HG02870 (cell line): ENCODE measurements at regions not wholly inside any gene's neighbourhood (a gene's known extent, or its start where the extent isn't known, plus 50 kb on each side); places are given as distances from the start of the nearest gene placed in this dataset.
"Not testable (repeated sequence)": the region's sequence is repeated elsewhere in the genome, so short reads cannot be mapped to it uniquely, and the experiment has no call there.

ENCODE experiments used
- ATAC-seq: cut with Tn5 transposase; IDR thresholded peaks from one replicate; pipeline ENCODE4 v1.9.1; 2021; ENCODE audit warnings: mild to moderate bottlenecking, moderate library complexity; ENCODE audit not compliant: unreplicated experiment

GRCh38 chr4:97134456-97134855, 1008.8 kb downstream of the STPG2 start:
- ATAC-seq = no peak

GRCh38 chr4:97139791-97140190, 1003.5 kb downstream of the STPG2 start:
- ATAC-seq = no peak

DNA sequence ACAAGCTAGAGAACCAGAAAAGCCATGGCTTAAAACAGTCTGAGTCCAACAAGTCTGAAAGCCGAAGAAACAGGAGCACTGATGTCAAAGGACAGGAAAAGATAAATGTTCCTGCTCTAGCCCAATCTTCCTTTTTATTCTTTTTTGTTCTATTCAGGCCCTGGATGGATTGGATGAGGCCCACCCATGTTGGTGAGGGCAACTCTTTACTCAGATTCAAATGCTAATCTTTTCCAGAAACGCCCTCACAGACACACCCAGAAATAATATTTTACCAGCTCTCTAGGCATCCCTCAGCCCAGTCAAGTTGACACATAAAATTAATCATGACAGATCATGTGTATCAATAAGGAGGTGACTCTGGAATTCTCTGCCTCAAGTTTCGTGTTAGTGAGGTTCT, 1002.7 kb downstream of the STPG2 start:
- ATAC-seq = no peak

GRCh38 chr4:97141332-97141731, 1001.9 kb downstream of the STPG2 start:
- not testable (repeated sequence) for ATAC-seq

GRCh38 chr4:97142410-97142809, 1000.9 kb downstream of the STPG2 start:
- ATAC-seq = no peak

DNA sequence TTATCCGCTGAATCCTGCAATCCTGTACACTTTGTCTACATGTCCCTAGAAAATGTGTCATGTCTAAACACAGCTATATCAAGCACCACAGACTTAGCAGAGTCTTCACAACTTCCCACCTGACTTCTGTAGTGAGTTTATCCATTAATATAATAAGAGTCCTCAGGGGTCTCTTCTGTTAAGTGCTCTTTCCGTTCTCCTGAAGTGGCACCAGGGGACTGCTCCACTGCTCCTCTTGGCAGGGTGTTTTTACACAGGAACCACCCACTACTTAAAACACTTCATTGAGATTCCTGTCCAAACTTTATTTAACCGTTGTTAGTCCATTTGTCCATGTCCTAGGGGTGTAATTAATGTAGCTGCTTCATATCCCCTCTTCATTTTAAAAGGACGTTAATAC, 1000.4 kb downstream of the STPG2 start:
- no peak for ATAC-seq

- no peak for ATAC-seq
Observed at GRCh38 chr4:97144199-97144598, 999.1 kb downstream of the STPG2 start.

DNA sequence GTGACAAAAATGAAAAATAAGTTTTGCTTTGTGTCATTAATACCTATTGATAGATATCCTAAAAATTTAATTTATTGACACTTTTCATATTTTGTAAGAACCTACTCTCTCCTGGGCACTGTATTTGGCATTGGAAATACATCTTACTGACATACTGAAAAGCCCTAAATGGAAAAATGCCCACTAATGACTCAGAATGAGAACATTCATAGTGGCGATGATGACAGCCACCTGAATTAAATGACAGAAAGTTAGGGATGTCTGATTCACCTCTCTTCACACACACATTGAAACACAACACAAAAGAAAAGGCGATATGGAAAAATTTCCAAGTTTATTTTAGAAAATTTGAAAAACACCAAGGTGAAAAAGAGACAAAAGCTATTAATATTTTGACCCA, 992.3 kb downstream of the STPG2 start:
- no peak for ATAC-seq

- no peak for ATAC-seq
Observed at GRCh38 chr4:97152149-97152548, 991.1 kb downstream of the STPG2 start.

DNA sequence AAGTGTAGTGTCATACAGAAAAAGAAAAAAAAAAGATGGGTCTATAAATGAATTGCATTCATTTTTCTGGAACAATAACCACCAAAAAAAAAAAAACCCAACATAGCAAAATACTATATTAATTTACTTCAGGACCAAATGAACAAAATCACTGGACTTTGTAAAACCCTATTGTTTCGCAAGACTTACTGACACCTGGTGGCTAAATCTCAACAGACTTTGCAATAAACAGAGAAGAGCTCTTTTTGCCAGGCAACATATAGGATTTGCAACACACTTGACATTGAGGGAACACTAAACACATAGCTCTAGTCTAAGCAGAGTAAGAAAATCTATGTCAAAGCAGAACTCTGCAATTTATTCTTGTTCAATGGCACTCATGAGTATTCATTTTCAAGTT, 990.2 kb downstream of the STPG2 start:
- no peak for ATAC-seq

DNA sequence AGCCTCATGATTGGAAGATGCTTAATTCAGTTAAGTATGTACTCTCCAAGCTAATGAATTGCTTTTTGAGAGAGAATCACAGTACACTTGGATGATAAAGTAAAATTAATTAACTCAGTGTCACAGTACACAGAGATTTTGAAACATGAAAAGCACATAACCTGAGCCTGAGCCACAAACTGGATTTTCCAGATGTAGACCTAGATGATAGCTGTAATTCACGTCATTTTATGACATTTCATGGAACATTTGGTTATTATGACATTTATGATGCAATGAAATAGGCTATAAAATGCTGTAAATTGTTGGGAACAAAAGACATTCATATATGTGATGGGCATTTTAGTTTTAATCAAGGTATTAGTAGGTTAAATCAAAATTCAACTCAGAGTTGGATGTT, 983.7 kb downstream of the STPG2 start:
- no peak for ATAC-seq

DNA sequence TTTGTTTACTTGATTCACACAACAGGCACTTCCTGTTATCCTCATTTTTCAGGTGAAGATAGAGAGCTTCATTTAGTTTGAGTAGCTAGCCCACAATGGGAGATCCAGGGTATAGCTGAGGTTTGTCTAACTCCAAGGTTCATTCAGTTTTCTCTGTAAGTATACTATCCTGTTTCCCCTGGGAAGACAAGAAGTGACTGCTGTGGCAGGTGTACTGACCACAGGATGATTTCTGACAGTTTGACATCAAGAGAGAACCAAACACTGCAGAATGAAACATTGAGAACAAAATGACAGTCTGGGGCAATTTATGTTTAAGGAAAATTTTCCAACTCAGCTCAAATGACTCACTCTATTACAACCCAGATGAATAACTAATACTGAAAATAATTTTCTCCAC, 958.0 kb downstream of the STPG2 start:
- ATAC-seq = no peak

- no peak for ATAC-seq
Observed at GRCh38 chr4:97197106-97197505, 946.2 kb downstream of the STPG2 start.

DNA sequence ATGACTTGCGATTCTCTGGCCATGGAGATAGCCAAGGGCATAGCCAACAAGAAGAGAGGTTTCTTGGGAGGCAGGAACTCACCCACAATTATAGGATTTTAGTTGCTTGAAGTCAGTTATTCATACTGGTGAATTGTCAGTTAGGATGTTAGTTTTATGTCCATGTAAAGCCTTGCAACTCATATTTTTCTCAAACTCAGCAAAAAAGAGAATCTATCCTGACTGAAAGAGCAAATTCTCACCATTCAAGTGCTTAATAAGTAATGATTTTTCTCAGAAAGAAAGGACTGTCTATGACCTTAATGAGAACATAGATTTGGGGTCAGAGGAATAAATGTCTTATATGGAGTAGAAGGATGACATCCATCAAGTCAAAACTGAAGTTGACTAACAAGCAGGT, 934.5 kb downstream of the STPG2 start:
- no peak for ATAC-seq

- ATAC-seq = no peak
Observed at GRCh38 chr4:97215409-97215941, 927.8 kb downstream of the STPG2 start.

DNA sequence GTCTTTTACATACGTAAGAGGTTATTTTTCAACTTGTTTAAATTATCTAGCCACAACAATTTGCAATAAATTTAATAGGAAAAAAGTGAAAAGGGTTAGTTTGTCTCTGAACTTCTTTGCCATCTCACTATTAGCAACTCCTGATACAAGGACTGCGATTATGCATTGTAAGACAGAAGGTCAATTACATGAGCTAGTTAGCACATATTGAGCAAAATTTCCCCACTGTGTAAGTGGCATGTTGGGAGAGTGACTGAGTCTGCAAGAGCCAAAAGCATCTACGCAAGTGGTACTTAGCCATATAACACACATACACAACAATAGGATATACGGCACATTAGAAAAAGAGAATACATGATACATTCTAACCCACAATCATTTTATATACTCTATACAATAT, 927.2 kb downstream of the STPG2 start:
- ATAC-seq = no peak

DNA sequence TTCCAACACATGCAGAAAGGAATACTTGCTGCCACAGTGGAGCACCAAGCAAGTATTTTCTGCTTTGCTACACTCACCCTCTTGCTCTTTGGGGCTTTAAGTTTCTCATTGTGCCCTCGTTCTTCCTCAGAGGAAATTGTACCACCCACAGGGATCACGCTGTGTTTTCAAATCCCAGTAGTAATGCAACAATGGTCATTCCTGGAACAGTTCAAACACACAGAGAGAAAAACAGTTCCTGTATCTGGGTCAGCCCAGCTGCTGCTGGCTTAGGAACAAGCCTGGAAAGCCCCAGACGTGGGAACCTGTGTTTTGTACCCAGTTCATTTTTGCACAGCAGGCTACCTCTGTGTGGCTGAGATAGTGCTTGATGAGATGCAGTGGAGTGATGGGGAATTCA, 907.8 kb downstream of the STPG2 start:
- no peak for ATAC-seq

DNA sequence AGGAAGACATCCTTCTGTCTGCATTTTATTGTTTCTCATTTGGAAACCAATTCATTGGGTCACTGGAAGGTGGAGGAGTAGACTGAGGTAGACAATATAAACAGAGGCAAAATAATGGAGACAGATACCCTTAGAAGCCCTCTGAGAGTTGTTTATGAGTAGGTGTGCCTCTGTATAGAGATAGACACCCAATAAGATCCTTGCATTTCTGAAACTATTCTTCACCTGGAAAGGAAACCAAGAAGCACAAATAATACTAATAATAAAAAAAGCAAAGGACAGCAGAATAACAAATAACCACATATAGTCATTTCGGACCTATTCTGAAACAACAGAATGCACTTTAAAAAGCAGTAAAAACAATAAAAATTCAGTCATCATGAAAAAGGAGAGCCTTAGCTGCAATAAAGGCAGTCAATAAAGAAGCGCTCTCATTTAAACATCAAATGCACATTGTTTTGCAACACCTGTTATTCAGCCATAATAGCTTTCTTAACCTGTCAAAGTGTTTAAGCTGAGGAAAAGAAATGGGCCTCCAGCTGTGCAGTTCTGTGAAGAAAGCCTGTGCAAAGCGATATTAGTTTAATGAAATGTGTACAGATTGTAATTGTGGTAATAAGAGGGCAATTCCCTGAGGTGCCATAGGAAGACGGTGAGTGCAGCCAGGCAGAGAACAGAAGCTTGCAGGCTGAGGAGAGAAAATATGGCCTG, 904.2 kb downstream of the STPG2 start:
- no peak for ATAC-seq

- ATAC-seq = no peak
Observed at GRCh38 chr4:97239667-97239997, 903.6 kb downstream of the STPG2 start.

DNA sequence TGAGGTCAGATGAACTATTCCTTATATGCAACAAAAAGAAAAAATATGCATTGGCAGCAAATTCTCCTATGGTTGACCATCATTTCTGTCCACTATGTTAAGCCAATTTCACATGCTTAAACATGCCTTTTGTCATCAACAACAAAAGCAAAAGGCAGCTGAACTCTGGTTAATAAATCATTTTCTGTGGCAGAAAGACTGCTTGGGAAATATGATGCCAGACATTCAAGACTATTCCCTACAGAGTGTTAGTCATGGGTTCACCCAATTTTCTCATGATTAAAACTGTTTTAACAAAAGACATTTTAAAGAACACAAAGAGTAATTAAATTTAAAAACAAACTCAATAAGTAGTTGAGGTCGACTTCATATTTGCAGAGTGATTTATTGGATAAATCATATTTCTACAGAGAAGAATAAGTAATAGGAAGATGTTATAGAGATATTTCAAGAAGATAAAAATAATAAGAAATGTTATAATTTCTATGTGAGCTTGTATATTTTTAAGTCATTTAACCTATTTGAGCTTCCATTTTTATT, 890.6 kb downstream of the STPG2 start:
- ATAC-seq = no peak

GRCh38 chr4:97262769-97263168, 880.5 kb downstream of the STPG2 start:
- no peak for ATAC-seq

- ATAC-seq = no peak
Observed at GRCh38 chr4:97270051-97270450, 873.2 kb downstream of the STPG2 start.

GRCh38 chr4:97279391-97279790, 863.9 kb downstream of the STPG2 start:
- no peak for ATAC-seq
